ENCODE measurements at regions not wholly inside any gene's neighbourhood (a gene's known extent, or its start where the extent isn't known, plus 50 kb on each side); places are given as distances from the start of the nearest gene placed in this dataset.
"Not testable (repeated sequence)": the region's sequence is repeated elsewhere in the genome, so short reads cannot be mapped to it uniquely, and the experiment has no call there.

- peaks cover 3% of the 10 kb centered on the region for H3K27me3 Mint-ChIP-seq (ENCODE audit: low read depth)
- TF ChIP-seq, protein P1, sequence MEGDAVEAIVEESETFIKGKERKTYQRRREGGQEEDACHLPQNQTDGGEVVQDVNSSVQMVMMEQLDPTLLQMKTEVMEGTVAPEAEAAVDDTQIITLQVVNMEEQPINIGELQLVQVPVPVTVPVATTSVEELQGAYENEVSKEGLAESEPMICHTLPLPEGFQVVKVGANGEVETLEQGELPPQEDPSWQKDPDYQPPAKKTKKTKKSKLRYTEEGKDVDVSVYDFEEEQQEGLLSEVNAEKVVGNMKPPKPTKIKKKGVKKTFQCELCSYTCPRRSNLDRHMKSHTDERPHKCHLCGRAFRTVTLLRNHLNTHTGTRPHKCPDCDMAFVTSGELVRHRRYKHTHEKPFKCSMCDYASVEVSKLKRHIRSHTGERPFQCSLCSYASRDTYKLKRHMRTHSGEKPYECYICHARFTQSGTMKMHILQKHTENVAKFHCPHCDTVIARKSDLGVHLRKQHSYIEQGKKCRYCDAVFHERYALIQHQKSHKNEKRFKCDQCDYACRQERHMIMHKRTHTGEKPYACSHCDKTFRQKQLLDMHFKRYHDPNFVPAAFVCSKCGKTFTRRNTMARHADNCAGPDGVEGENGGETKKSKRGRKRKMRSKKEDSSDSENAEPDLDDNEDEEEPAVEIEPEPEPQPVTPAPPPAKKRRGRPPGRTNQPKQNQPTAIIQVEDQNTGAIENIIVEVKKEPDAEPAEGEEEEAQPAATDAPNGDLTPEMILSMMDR (conservative IDR thresholded peaks at IDR 0.05) = no peak
- no peaks in the 10 kb centered on the region for H3K4me1 Mint-ChIP-seq
- H3K4me3 Mint-ChIP-seq = no peak overlapping the region
- H3K9me3 Mint-ChIP-seq = no peaks in the 10 kb centered on the region
- no peak overlapping the region for H3K27ac Mint-ChIP-seq (ENCODE audit: unreplicated experiment)
- DNase-seq (ENCODE audit: low read depth, low spot score) = no peak
- H3K36me3 Mint-ChIP-seq (ENCODE audit: low read depth) = no peaks in the 10 kb centered on the region
These were observed 85.0 kb upstream of the PLET1 start for GRCh38 chr11:112345706-112346105.

- no peak overlapping the region for H3K27ac Mint-ChIP-seq (ENCODE audit: unreplicated experiment)
- H3K36me3 Mint-ChIP-seq (ENCODE audit: low read depth) = no peaks in the 10 kb centered on the region
- no peak overlapping the region for H3K4me3 Mint-ChIP-seq
- H3K9me3 Mint-ChIP-seq = peaks cover 2% of the 10 kb centered on the region
- H3K4me1 Mint-ChIP-seq = no peaks in the 10 kb centered on the region
- peaks cover 3% of the 10 kb centered on the region for H3K27me3 Mint-ChIP-seq (ENCODE audit: low read depth)
- DNase-seq (ENCODE audit: low read depth, low spot score) = no peak
- TF ChIP-seq, protein P1 (conservative IDR thresholded peaks at IDR 0.05) = no peak
These were observed 85.9 kb upstream of the PLET1 start for GRCh38 chr11:112346586-112346985.

- peaks cover 3% of the 10 kb centered on the region for H3K27me3 Mint-ChIP-seq (ENCODE audit: low read depth)
- H3K9me3 Mint-ChIP-seq = peaks cover 5% of the 10 kb centered on the region
- H3K4me1 Mint-ChIP-seq = no peaks in the 10 kb centered on the region
- DNase-seq (ENCODE audit: low read depth, low spot score) = no peak
- TF ChIP-seq, protein P1 (conservative IDR thresholded peaks at IDR 0.05) = no peak
- no peaks in the 10 kb centered on the region for H3K36me3 Mint-ChIP-seq (ENCODE audit: low read depth)
- no peak overlapping the region for H3K4me3 Mint-ChIP-seq
- no peak overlapping the region for H3K27ac Mint-ChIP-seq (ENCODE audit: unreplicated experiment)
These were observed 87.9 kb upstream of the PLET1 start for GRCh38 chr11:112348480-112349029.

- not testable (repeated sequence) for H3K9me3 Mint-ChIP-seq; H3K27me3 Mint-ChIP-seq (ENCODE audit: low read depth); H3K27ac Mint-ChIP-seq (ENCODE audit: unreplicated experiment); H3K4me3 Mint-ChIP-seq; H3K4me1 Mint-ChIP-seq; H3K36me3 Mint-ChIP-seq (ENCODE audit: low read depth); DNase-seq (ENCODE audit: low read depth, low spot score)
These were observed 90.8 kb upstream of the PLET1 start for GRCh38 chr11:112351423-112351822.

DNA sequence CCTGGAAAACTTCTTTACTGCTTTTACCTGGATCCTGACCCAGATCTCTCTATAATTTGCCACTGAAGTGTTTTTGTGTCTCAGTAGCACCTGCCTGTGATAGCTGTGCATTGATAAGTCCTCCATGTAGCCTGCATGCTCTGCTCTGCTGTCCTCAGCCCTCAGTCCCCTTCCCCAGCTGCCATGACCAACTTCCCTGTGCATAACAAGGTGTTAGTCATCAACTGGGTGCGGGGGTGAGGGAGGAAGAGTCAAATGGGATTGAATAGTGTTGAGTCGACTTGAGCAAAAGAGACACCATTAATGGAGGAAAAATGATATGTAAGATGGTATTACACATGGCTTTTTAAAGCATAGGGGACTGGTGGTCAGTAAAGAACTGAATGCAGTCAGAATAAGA lies 92.2 kb upstream of the PLET1 start:
- Mint-ChIP-seq H3K9me3 (peaks cover 5% of the 10 kb centered on the region), H3K36me3 (ENCODE audit: low read depth) (no peaks in the 10 kb centered on the region), H3K27ac (ENCODE audit: unreplicated experiment) (no peak overlapping the region), H3K27me3 (ENCODE audit: low read depth) (peaks cover 3% of the 10 kb centered on the region), H3K4me3 (no peak overlapping the region), H3K4me1 (no peaks in the 10 kb centered on the region)
- TF ChIP-seq, protein P1 (conservative IDR thresholded peaks at IDR 0.05) = no peak
- DNase-seq (ENCODE audit: low read depth, low spot score) = no peak

- no peak for DNase-seq (ENCODE audit: low read depth, low spot score)
- H3K4me3 Mint-ChIP-seq = no peak overlapping the region
- TF ChIP-seq, protein P1 (conservative IDR thresholded peaks at IDR 0.05) = no peak
- peaks cover 3% of the 10 kb centered on the region for H3K27me3 Mint-ChIP-seq (ENCODE audit: low read depth)
- no peaks in the 10 kb centered on the region for H3K36me3 Mint-ChIP-seq (ENCODE audit: low read depth)
- peaks cover 5% of the 10 kb centered on the region for H3K9me3 Mint-ChIP-seq
- H3K27ac Mint-ChIP-seq (ENCODE audit: unreplicated experiment) = no peak overlapping the region
- H3K4me1 Mint-ChIP-seq = no peaks in the 10 kb centered on the region
These were observed 93.7 kb upstream of the PLET1 start for GRCh38 chr11:112354364-112354763.

Data from neural crest cell (in vitro differentiated cells).